ENCODE measurements at regions not wholly inside any gene's neighbourhood (a gene's known extent, or its start where the extent isn't known, plus 50 kb on each side); places are given as distances from the start of the nearest gene placed in this dataset.
A peak's percentile ranks its signal among the peaks of the same experiment; 100 is the strongest.

DNA sequence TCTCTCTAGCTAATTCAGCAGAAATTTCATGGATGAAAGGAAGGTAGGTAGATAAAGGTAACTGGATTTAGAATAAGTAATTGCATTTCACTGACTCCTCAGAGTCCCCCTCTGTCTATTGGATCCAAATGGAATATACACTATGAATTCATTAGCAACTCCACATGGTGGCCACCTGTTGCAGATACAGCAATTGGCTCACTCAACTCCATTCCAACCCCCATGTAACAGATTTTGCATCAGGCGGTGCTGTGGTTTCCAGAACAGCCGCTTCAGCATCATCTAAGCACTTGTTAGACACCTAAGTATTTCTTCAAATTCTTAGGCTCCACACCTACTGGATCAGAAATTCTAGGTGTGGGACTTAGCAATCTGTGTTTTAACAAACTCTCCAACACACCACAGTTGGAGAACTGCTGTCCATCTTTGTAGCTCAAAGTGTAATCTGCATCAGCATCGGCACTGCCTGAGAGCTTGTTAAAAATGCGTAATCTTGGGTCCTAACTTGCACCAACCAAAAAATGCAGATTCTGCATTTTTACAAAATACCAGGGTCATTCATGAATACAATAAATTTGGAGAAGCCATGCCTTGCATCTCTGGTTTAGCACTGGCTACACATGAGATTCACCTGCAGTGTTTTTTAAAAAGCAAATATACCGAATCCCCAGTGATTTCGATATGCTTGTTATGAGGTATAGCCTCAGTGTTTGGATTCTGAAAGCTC, 413.8 kb upstream of the CD180 start:
- intact Hi-C loops (cut with micrococcal nuclease; ENCODE audit: unreplicated experiment): no loop called here
- ChIA-PET SMC1A (ENCODE audit: uncharacterized antibody, unreplicated experiment) (interaction anchor here (1.5 kb wide), 1 partner anchor 10 kb away, joined by 3 read pairs; no protein-coding TSS in a partner anchor), RAD21 (ENCODE audit: unreplicated experiment) (no interaction called here), CTCF (no interaction called here), POLR2A (no interaction called here)
- Histone ChIP-seq H3K36me3 (ENCODE audit: control insufficient read depth in 2 of 2, insufficient read depth in 2 of 2, low read length in 1 of 2) (no peaks in the 10 kb centered on the region), H3K27ac (ENCODE audit: control insufficient read depth, insufficient read depth) (no peak overlapping the region), H2AFZ (ENCODE audit: control insufficient read depth, low read depth, low read length) (no peak overlapping the region), H3K4me1 (ENCODE audit: control insufficient read depth, insufficient read depth, low read length) (no peaks in the 10 kb centered on the region), H3K9ac (ENCODE audit: control insufficient read depth, insufficient read depth, low read length) (no peak overlapping the region), H3K27me3 (replicated peaks in 1 of 2; ENCODE audit: control insufficient read depth in 2 of 2, insufficient read depth in 2 of 2, low read length in 1 of 2) (no peaks in the 10 kb centered on the region), H3K79me2 (ENCODE audit: control insufficient read depth, insufficient read depth, low read length) (no peaks in the 10 kb centered on the region), H3K9me3 (replicated peaks; ENCODE audit: control insufficient read depth, insufficient read depth, low read length) (no peaks in the 10 kb centered on the region), H3K4me3 (no peak overlapping the region), H3K4me2 (ENCODE audit: control insufficient read depth, insufficient read depth) (no peak overlapping the region), H4K20me1 (ENCODE audit: control insufficient read depth, insufficient read depth) (no peaks in the 10 kb centered on the region)
- no peak for FAIRE-seq
- 81% methylated on average over 6 of the region's 6 CpGs for WGBS (ENCODE audit: insufficient coverage, insufficient replicate concordance, low lambda C conversion rate, missing lambda C conversion rate)
- TF ChIP-seq IKZF2 (IDR thresholded peaks at IDR 0.05): no peak
- TF ChIP-seq EGR1 (IDR thresholded peaks at IDR 0.05; ENCODE audit: borderline replicate concordance in 1 of 2, low read depth in 2 of 2, low read length in 2 of 2): no peak
- TF ChIP-seq STAT3 (IDR thresholded peaks at IDR 0.05; ENCODE audit: low read depth, low read length): no peak
- TF ChIP-seq WRNIP1 (IDR thresholded peaks at IDR 0.05; ENCODE audit: borderline replicate concordance, low read depth, low read length): no peak
- no peak for DNase-seq (ENCODE audit: low read depth, low spot score)
- BruUV-seq (replicated peaks): no TSS peak
- ATAC-seq: no peak
- in situ Hi-C loops (cut with MboI): no loop called here

GRCh38 chr5:67607958-67608357, 411.4 kb upstream of the CD180 start:
- Histone ChIP-seq H2AFZ (ENCODE audit: control insufficient read depth, low read depth, low read length) (no peak overlapping the region), H3K27ac (ENCODE audit: control insufficient read depth, insufficient read depth) (no peak overlapping the region), H3K79me2 (ENCODE audit: control insufficient read depth, insufficient read depth, low read length) (no peaks in the 10 kb centered on the region), H3K4me3 (no peak overlapping the region), H3K27me3 (replicated peaks in 1 of 2; ENCODE audit: control insufficient read depth in 2 of 2, insufficient read depth in 2 of 2, low read length in 1 of 2) (no peaks in the 10 kb centered on the region), H3K9me3 (replicated peaks; ENCODE audit: control insufficient read depth, insufficient read depth, low read length) (no peaks in the 10 kb centered on the region), H3K4me2 (ENCODE audit: control insufficient read depth, insufficient read depth) (no peak overlapping the region), H3K36me3 (ENCODE audit: control insufficient read depth in 2 of 2, insufficient read depth in 2 of 2, low read length in 1 of 2) (no peaks in the 10 kb centered on the region), H4K20me1 (ENCODE audit: control insufficient read depth, insufficient read depth) (no peaks in the 10 kb centered on the region), H3K9ac (ENCODE audit: control insufficient read depth, insufficient read depth, low read length) (no peak overlapping the region), H3K4me1 (ENCODE audit: control insufficient read depth, insufficient read depth, low read length) (no peaks in the 10 kb centered on the region)
- ChIA-PET POLR2A (no interaction called here), RAD21 (ENCODE audit: unreplicated experiment) (no interaction called here), CTCF (interaction anchor here (1.4 kb wide), 1 partner anchor 18 kb away, joined by 3 read pairs; no protein-coding TSS in a partner anchor), SMC1A (ENCODE audit: uncharacterized antibody, unreplicated experiment) (no interaction called here)
- ATAC-seq: peak; percentile 68
- 0% methylated on average over 5 of the region's 5 CpGs for WGBS (ENCODE audit: insufficient coverage, insufficient replicate concordance, low lambda C conversion rate, missing lambda C conversion rate)
- in situ Hi-C loops (cut with MboI) (no loop called here), intact Hi-C loops (cut with micrococcal nuclease; ENCODE audit: unreplicated experiment) (loop anchor here (1.0 kb wide), 1 partner anchor 44 kb away; no protein-coding TSS in a partner anchor)
- no peak for DNase-seq (ENCODE audit: low read depth, low spot score)
- no peak for TF ChIP-seq TBL1XR1 (IDR thresholded peaks at IDR 0.05; ENCODE audit: low read depth, low read length)
- no peak for TF ChIP-seq DPF2 (IDR thresholded peaks at IDR 0.05)
- TF ChIP-seq RELA (IDR thresholded peaks at IDR 0.05; ENCODE audit: borderline replicate concordance, partially characterized antibody): no peak
- BruUV-seq (replicated peaks): no TSS peak
- FAIRE-seq: peak; percentile 44
